ENCODE measurements at regions not wholly inside any gene's neighbourhood (a gene's known extent, or its start where the extent isn't known, plus 50 kb on each side); places are given as distances from the start of the nearest gene placed in this dataset.

- Histone ChIP-seq H3K27me3 (replicated peaks; ENCODE audit: control insufficient read depth, insufficient read depth, low read length) (no peaks in the 10 kb centered on the region; the same call in none of the 2 replicates), H3K36me3 (ENCODE audit: control insufficient read depth, insufficient read depth, low read length) (no peaks in the 10 kb centered on the region), H3K4me3 (replicated peaks; ENCODE audit: low read depth, low read length) (no peak overlapping the region)
- no peak for TF ChIP-seq CTCF (IDR thresholded peaks at IDR 0.05; ENCODE audit: insufficient read depth, low read length, poor library complexity, severe bottlenecking)
- DNase-seq (ENCODE audit: extremely low read depth, insufficient read length), result no peak
Observed at GRCh38 chr20:57038608-57039440, 227.6 kb downstream of the BMP7 start.

- no peak for DNase-seq (ENCODE audit: extremely low read depth, insufficient read length)
- H3K4me3 ChIP-seq (replicated peaks; ENCODE audit: low read depth, low read length), result no peak overlapping the region
- H3K36me3 ChIP-seq (ENCODE audit: control insufficient read depth, insufficient read depth, low read length), result no peaks in the 10 kb centered on the region
- no peak for TF ChIP-seq CTCF (IDR thresholded peaks at IDR 0.05; ENCODE audit: insufficient read depth, low read length, poor library complexity, severe bottlenecking)
- no peaks in the 10 kb centered on the region; the same call in none of the 2 replicates for H3K27me3 ChIP-seq (replicated peaks; ENCODE audit: control insufficient read depth, insufficient read depth, low read length)
Observed at GRCh38 chr20:57040466-57040865, 226.0 kb downstream of the BMP7 start.

GRCh38 chr20:57040924-57041323 is 225.5 kb downstream of the BMP7 start:
- no peaks in the 10 kb centered on the region for H3K36me3 ChIP-seq (ENCODE audit: control insufficient read depth, insufficient read depth, low read length)
- no peak for DNase-seq (ENCODE audit: extremely low read depth, insufficient read length)
- TF ChIP-seq CTCF (IDR thresholded peaks at IDR 0.05; ENCODE audit: insufficient read depth, low read length, poor library complexity, severe bottlenecking), result no peak
- H3K27me3 ChIP-seq (replicated peaks; ENCODE audit: control insufficient read depth, insufficient read depth, low read length), result no peaks in the 10 kb centered on the region; the same call in 1 of the 2 replicates
- H3K4me3 ChIP-seq (replicated peaks; ENCODE audit: low read depth, low read length), result no peak overlapping the region

- DNase-seq (ENCODE audit: extremely low read depth, insufficient read length), result no peak
- no peak overlapping the region for H3K4me3 ChIP-seq (replicated peaks; ENCODE audit: low read depth, low read length)
- no peaks in the 10 kb centered on the region; the same call in none of the 2 replicates for H3K27me3 ChIP-seq (replicated peaks; ENCODE audit: control insufficient read depth, insufficient read depth, low read length)
- no peaks in the 10 kb centered on the region for H3K36me3 ChIP-seq (ENCODE audit: control insufficient read depth, insufficient read depth, low read length)
- no peak for TF ChIP-seq CTCF (IDR thresholded peaks at IDR 0.05; ENCODE audit: insufficient read depth, low read length, poor library complexity, severe bottlenecking)
Observed at GRCh38 chr20:57043091-57043490, 223.3 kb downstream of the BMP7 start.

- TF ChIP-seq CTCF (IDR thresholded peaks at IDR 0.05; ENCODE audit: insufficient read depth, low read length, poor library complexity, severe bottlenecking), result no peak
- H3K36me3 ChIP-seq (ENCODE audit: control insufficient read depth, insufficient read depth, low read length), result no peaks in the 10 kb centered on the region
- H3K4me3 ChIP-seq (replicated peaks; ENCODE audit: low read depth, low read length), result no peak overlapping the region
- no peak for DNase-seq (ENCODE audit: extremely low read depth, insufficient read length)
- no peaks in the 10 kb centered on the region; the same call in 1 of the 2 replicates for H3K27me3 ChIP-seq (replicated peaks; ENCODE audit: control insufficient read depth, insufficient read depth, low read length)
Observed at GRCh38 chr20:57043669-57044268, 222.7 kb downstream of the BMP7 start.

Data from GM06990 (cell line).